ENCODE measurements at regions not wholly inside any gene's neighbourhood (a gene's known extent, or its start where the extent isn't known, plus 50 kb on each side); places are given as distances from the start of the nearest gene placed in this dataset.
A peak's percentile ranks its signal among the peaks of the same experiment; 100 is the strongest.

- DNase-seq (ENCODE audit: low read depth): peak; percentile 2
- TF ChIP-seq CTCF (IDR thresholded peaks at IDR 0.05; ENCODE audit: insufficient read depth, low read length, severe bottlenecking): no peak
- no peak for FAIRE-seq
- no peak overlapping the region for H3K4me3 ChIP-seq (ENCODE audit: low read depth, low read length)
- no peaks in the 10 kb centered on the region for H3K36me3 ChIP-seq (ENCODE audit: control insufficient read depth, insufficient read depth, low read length)
- no peaks in the 10 kb centered on the region for H3K27me3 ChIP-seq (ENCODE audit: control insufficient read depth, insufficient read depth, low read length)
These were observed 430.2 kb upstream of the PIK3C3 start for GRCh38 chr18:41524674-41525470.

GRCh38 chr18:41517142-41517541 is 437.9 kb upstream of the PIK3C3 start:
- Histone ChIP-seq H3K27me3 (ENCODE audit: control insufficient read depth, insufficient read depth, low read length) (no peaks in the 10 kb centered on the region), H3K36me3 (ENCODE audit: control insufficient read depth, insufficient read depth, low read length) (no peaks in the 10 kb centered on the region), H3K4me3 (ENCODE audit: low read depth, low read length) (no peak overlapping the region)
- FAIRE-seq (no peak), DNase-seq (ENCODE audit: low read depth) (no peak)
- TF ChIP-seq CTCF (IDR thresholded peaks at IDR 0.05; ENCODE audit: insufficient read depth, low read length, severe bottlenecking): no peak

GRCh38 chr18:41513438-41513837 is 441.6 kb upstream of the PIK3C3 start:
- TF ChIP-seq CTCF (IDR thresholded peaks at IDR 0.05; ENCODE audit: insufficient read depth, low read length, severe bottlenecking): no peak
- DNase-seq (ENCODE audit: low read depth) (no peak), FAIRE-seq (no peak)
- H3K4me3 ChIP-seq (ENCODE audit: low read depth, low read length): no peak overlapping the region
- no peaks in the 10 kb centered on the region for H3K27me3 ChIP-seq (ENCODE audit: control insufficient read depth, insufficient read depth, low read length)
- no peaks in the 10 kb centered on the region for H3K36me3 ChIP-seq (ENCODE audit: control insufficient read depth, insufficient read depth, low read length)

- TF ChIP-seq CTCF (IDR thresholded peaks at IDR 0.05; ENCODE audit: insufficient read depth, low read length, severe bottlenecking): no peak
- Histone ChIP-seq H3K36me3 (ENCODE audit: control insufficient read depth, insufficient read depth, low read length) (no peaks in the 10 kb centered on the region), H3K4me3 (ENCODE audit: low read depth, low read length) (no peak overlapping the region), H3K27me3 (ENCODE audit: control insufficient read depth, insufficient read depth, low read length) (no peaks in the 10 kb centered on the region)
- DNase-seq (ENCODE audit: low read depth): no peak
- FAIRE-seq: no peak
These were observed 450.7 kb upstream of the PIK3C3 start for GRCh38 chr18:41504316-41504715.

- no peaks in the 10 kb centered on the region for H3K27me3 ChIP-seq (ENCODE audit: control insufficient read depth, insufficient read depth, low read length)
- DNase-seq (ENCODE audit: low read depth) (peak; percentile 25), FAIRE-seq (no peak)
- no peak for TF ChIP-seq CTCF (IDR thresholded peaks at IDR 0.05; ENCODE audit: insufficient read depth, low read length, severe bottlenecking)
- no peaks in the 10 kb centered on the region for H3K36me3 ChIP-seq (ENCODE audit: control insufficient read depth, insufficient read depth, low read length)
- no peak overlapping the region for H3K4me3 ChIP-seq (ENCODE audit: low read depth, low read length)
These were observed 453.2 kb upstream of the PIK3C3 start for GRCh38 chr18:41501848-41502247.

GRCh38 chr18:41499345-41499744 is 455.7 kb upstream of the PIK3C3 start:
- H3K4me3 ChIP-seq (ENCODE audit: low read depth, low read length): no peak overlapping the region
- FAIRE-seq: no peak
- DNase-seq (ENCODE audit: low read depth): no peak
- H3K36me3 ChIP-seq (ENCODE audit: control insufficient read depth, insufficient read depth, low read length): no peaks in the 10 kb centered on the region
- H3K27me3 ChIP-seq (ENCODE audit: control insufficient read depth, insufficient read depth, low read length): no peaks in the 10 kb centered on the region
- no peak for TF ChIP-seq CTCF (IDR thresholded peaks at IDR 0.05; ENCODE audit: insufficient read depth, low read length, severe bottlenecking)

Measured in bronchial epithelial cell (primary cell).